Activated CD4-positive, alpha-beta T cell treated with anti-CD3 and anti-CD28 coated beads for 24 hours (primary cell): ENCODE measurements at regions not wholly inside any gene's neighbourhood (a gene's known extent, or its start where the extent isn't known, plus 50 kb on each side); places are given as distances from the start of the nearest gene placed in this dataset.

Experiments used
- DNase-seq, 2 donors: peaks; one replicate each; pipeline ENCODE4 v3.0.0-alpha.2; 2020; ENCODE audit warnings: low read depth in 2 of 2

GRCh38 chr13:27370305-27370872 is 54.0 kb upstream of the GTF3A start:
- no peak for DNase-seq

DNA sequence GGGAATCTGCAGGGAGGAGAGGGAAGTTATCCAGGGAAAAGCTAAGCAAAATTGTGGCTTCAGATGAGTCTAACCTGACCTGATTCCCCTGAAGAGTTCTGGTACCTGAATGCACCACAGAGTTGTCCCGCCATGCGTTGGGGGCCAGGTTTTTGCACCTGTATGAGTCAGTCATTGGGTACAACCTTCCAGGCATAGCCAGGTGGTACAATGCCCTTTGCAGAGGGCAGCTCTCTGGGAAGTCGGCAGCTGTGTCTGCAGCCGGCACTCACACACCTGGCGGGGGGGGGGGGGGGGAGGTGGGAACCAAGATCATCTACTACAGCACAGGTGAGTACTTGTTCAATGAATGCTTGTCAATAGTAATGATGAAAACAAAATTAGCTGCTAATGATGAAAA is 52.5 kb upstream of the GTF3A start:
- no peak for DNase-seq

DNA sequence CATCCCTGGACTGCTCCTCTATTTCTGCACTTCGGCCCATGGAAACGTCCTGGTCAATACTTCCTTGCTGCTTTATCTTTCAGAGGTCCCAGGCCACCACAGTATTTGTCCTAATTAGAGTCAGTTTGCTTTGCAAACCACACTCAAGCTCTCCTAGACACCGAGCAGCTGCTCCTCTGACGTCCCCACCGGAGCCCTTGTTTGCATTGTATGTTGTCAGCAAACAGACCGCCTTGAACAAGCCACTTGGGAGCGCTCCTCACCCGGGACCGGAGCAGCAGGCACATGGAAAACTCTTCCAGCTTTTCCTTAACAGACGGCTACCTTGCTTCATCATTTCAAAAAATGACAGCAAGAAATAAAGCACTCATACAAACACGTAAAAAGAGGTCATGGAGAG is 51.5 kb upstream of the GTF3A start:
- DNase-seq, result no peak

DNA sequence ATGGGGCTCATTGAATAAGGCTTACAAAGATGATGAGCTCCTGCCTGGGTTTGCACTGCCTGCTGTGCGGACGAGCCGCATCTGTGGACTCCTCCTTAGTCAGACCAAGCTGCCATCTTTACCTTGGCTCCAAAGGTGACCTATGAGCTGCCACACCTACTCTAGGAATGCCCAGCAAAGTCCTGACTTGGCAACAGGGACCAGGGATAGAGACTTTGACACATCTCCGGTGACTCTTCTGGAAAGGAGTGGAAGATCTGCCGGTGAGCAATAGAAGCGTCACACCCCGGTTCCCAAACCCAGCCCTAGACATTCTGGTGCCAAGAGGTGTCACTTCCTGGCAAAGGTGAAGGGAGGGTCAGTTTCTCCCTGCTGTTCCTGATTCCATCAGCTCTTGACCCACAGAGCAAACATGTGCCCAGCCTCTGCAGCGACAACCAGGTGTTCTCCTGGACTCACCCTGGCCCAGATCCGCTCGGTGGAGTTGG is 50.2 kb upstream of the GTF3A start:
- DNase-seq, result no peak
